ENCODE measurements at regions not wholly inside any gene's neighbourhood (a gene's known extent, or its start where the extent isn't known, plus 50 kb on each side); places are given as distances from the start of the nearest gene placed in this dataset.

- Histone ChIP-seq H3K4ac (replicated peaks; ENCODE audit: insufficient read length, low read depth, low read length) (no peak overlapping the region), H4K5ac (ENCODE audit: insufficient read length, low read depth, low read length) (no peak overlapping the region), H3K4me1 (replicated peaks in 1 of 4; ENCODE audit: control insufficient read depth in 3 of 4, insufficient read depth in 4 of 4, low read length in 3 of 4) (no peaks in the 10 kb centered on the region), H3K79me2 (ENCODE audit: control insufficient read depth in 1 of 2, insufficient read depth in 2 of 2, low read length in 2 of 2) (no peaks in the 10 kb centered on the region), H2BK5ac (ENCODE audit: low read depth, low read length) (no peak overlapping the region), H3K27me3 (replicated peaks in 1 of 4; ENCODE audit: control insufficient read depth in 3 of 4, extremely low read depth in 1 of 4, insufficient read depth in 3 of 4, low read length in 3 of 4) (no peaks in the 10 kb centered on the region), H3K9ac (replicated peaks in 1 of 4; ENCODE audit: extremely low read depth in 1 of 4, low read depth in 3 of 4, low read length in 3 of 4) (no peak overlapping the region), H2BK20ac (ENCODE audit: low read length) (no peak overlapping the region), H4K8ac (ENCODE audit: extremely low read depth, insufficient read depth, low read length) (no peak overlapping the region), H3K18ac (ENCODE audit: extremely low read depth, low read length) (no peak overlapping the region), H3K23me2 (ENCODE audit: low read depth, low read length) (no peaks in the 10 kb centered on the region), H2AFZ (ENCODE audit: low read length) (no peak overlapping the region), H3K56ac (replicated peaks; ENCODE audit: insufficient read length, low read depth, low read length) (no peak overlapping the region), H4K91ac (replicated peaks; ENCODE audit: insufficient read length, low read length) (no peak overlapping the region), H3K4me3 (ENCODE audit: extremely low read depth in 1 of 4, insufficient read depth in 2 of 4, low read depth in 3 of 4, low read length in 4 of 4) (no peak overlapping the region), H3K9me3 (ENCODE audit: insufficient read depth in 2 of 2, low read depth in 1 of 2, low read length in 1 of 2) (no peaks in the 10 kb centered on the region), H3K23ac (ENCODE audit: insufficient read length) (no peak overlapping the region), H3K14ac (ENCODE audit: insufficient read length) (no peak overlapping the region), H2BK12ac (ENCODE audit: low read depth, low read length) (no peak overlapping the region), H2BK120ac (replicated peaks; ENCODE audit: low read depth, low read length) (no peak overlapping the region), H2AK5ac (ENCODE audit: low read depth, low read length) (no peak overlapping the region), H2BK15ac (ENCODE audit: low read length) (no peak overlapping the region), H4K20me1 (replicated peaks in 1 of 2; ENCODE audit: control insufficient read depth in 1 of 2, insufficient read depth in 2 of 2, low read length in 2 of 2) (no peaks in the 10 kb centered on the region), H3K27ac (ENCODE audit: low read depth, low read length) (no peak overlapping the region), H3K4me2 (ENCODE audit: insufficient read depth in 1 of 2, low read depth in 2 of 2, low read length in 2 of 2) (no peak overlapping the region), H3K79me1 (ENCODE audit: low read depth, low read length) (no peaks in the 10 kb centered on the region), H3K36me3 (ENCODE audit: control insufficient read depth in 2 of 4, insufficient read depth in 4 of 4, low read length in 3 of 4) (no peaks in the 10 kb centered on the region)
- CTCF ChIA-PET (ENCODE audit: partially characterized antibody), result no interaction called here
- WGBS, 2 experiments (ENCODE audit: extremely low coverage in 1 of 2, insufficient coverage in 1 of 2, insufficient read length in 1 of 2, insufficient replicate concordance in 2 of 2, low coverage in 1 of 2, low lambda C conversion rate in 2 of 2, missing lambda C conversion rate in 1 of 2), result 91% methylated on average over 1 of the region's 1 CpG; no CpG with 5 or more reads in 1 of the 2 experiments
- no peak for FAIRE-seq
- POLR2A ChIA-PET (ENCODE audit: partially characterized antibody), result no interaction called here
- DNase-seq (ENCODE audit: low read depth in 1 of 2, low spot score in 2 of 2), result no peak
- TF ChIP-seq RXRA (IDR thresholded peaks at IDR 0.05; ENCODE audit: insufficient read depth, low read depth, low read length) (no peak), NRF1 (IDR thresholded peaks at IDR 0.05; ENCODE audit: low read depth, low read length) (no peak), SP1 (IDR thresholded peaks at IDR 0.05; ENCODE audit: low read depth, low read length) (no peak), POLR2A (IDR thresholded peaks at IDR 0.05; ENCODE audit: control extremely low read depth in 1 of 2, low read depth in 2 of 2, low read length in 2 of 2) (no peak), EGR1 (IDR thresholded peaks at IDR 0.05; ENCODE audit: borderline replicate concordance, low read depth, low read length) (no peak), MAX (IDR thresholded peaks at IDR 0.05) (no peak), TEAD4 (IDR thresholded peaks at IDR 0.05; ENCODE audit: low read depth, low read length) (no peak), CHD1 (IDR thresholded peaks at IDR 0.05; ENCODE audit: low read depth, low read length) (no peak)
Observed at GRCh38 chr4:60944060-60944459, 256.1 kb upstream of the ADGRL3 start.
